ENCODE measurements at regions not wholly inside any gene's neighbourhood (a gene's known extent, or its start where the extent isn't known, plus 50 kb on each side); places are given as distances from the start of the nearest gene placed in this dataset.

DNA sequence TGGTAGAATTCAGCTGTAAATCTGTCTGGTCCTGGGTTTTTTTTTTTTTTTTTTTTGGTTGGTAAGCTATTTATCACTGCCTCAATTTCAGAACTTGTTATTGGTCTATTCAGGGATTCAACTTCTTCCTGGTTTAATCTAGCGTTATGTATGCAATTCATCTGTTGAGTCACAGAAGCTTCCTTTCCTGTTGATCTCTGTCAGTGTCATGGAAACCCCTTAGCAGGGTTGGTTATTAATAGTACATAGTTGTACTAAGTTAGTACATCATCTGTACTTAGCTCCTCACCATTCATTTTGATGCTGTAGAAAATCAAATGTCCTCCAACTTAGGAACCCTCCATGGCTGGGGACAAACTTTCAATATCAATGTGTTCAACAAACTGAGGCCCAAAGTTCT lies 51.0 kb upstream of the BARHL2 start:
- H3K27ac ChIP-seq (replicated peaks), result no peak overlapping the region
- no peaks in the 10 kb centered on the region for H3K9me3 ChIP-seq (replicated peaks)
- H3K4me3 ChIP-seq, result no peak overlapping the region
- TF ChIP-seq, protein P1, sequence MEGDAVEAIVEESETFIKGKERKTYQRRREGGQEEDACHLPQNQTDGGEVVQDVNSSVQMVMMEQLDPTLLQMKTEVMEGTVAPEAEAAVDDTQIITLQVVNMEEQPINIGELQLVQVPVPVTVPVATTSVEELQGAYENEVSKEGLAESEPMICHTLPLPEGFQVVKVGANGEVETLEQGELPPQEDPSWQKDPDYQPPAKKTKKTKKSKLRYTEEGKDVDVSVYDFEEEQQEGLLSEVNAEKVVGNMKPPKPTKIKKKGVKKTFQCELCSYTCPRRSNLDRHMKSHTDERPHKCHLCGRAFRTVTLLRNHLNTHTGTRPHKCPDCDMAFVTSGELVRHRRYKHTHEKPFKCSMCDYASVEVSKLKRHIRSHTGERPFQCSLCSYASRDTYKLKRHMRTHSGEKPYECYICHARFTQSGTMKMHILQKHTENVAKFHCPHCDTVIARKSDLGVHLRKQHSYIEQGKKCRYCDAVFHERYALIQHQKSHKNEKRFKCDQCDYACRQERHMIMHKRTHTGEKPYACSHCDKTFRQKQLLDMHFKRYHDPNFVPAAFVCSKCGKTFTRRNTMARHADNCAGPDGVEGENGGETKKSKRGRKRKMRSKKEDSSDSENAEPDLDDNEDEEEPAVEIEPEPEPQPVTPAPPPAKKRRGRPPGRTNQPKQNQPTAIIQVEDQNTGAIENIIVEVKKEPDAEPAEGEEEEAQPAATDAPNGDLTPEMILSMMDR (IDR thresholded peaks at IDR 0.05; ENCODE audit: borderline replicate concordance), result no peak
- H3K36me3 ChIP-seq, result no peaks in the 10 kb centered on the region
- no peak for DNase-seq
- intact Hi-C loops (cut with micrococcal nuclease), result no loop called here
- H3K27me3 ChIP-seq (ENCODE audit: low read depth), result peaks cover 58% of the 10 kb centered on the region
- H3K4me1 ChIP-seq, result no peaks in the 10 kb centered on the region
